PC-3 (cell line): ENCODE measurements at regions not wholly inside any gene's neighbourhood (a gene's known extent, or its start where the extent isn't known, plus 50 kb on each side); places are given as distances from the start of the nearest gene placed in this dataset.

Experiments used
- ATAC-seq: fragments of 200-7000 bp; cut with Tn5 transposase; 2 replicates; pipeline ENCODE4 v1.9.1; 2020; ENCODE audit warnings: mild to moderate bottlenecking, moderate library complexity
- BruUV-seq: library from RNA; stranded (reverse); fragments of 400-500 nt; replicated peaks from 2 replicates; lab custom pipeline; 2021; lab: Mats Ljungman, UMichigan
- CTCF ChIA-PET: fragments of 300-600 bp; sonication (Branson Sonifier 250); formaldehyde crosslinking; loops from one replicate; lab custom pipeline; 2022; ENCODE audit warnings: antibody characterized with exemption; lab: Charles Lee
- POLR2A ChIA-PET: fragments of 300-600 bp; sonication (Branson Sonifier 250); formaldehyde crosslinking; loops from one replicate; lab custom pipeline; 2022; ENCODE audit warnings: antibody characterized with exemption; ENCODE audit not compliant: unreplicated experiment; lab: Charles Lee
- DNase-seq: peaks from one replicate; pipeline ENCODE4 v3.0.0-alpha.2; 2015
- H2AFZ ChIP-seq: fragments of 300-600 bp; sonication (generic); 2 replicates; pipeline ENCODE4 v1.6.0; 2016; ENCODE audit warnings: antibody characterized with exemption, low read length
- H3F3A ChIP-seq: fragments of 300-600 bp; sonication (generic); one replicate; pipeline ENCODE4 v1.6.0; 2017; ENCODE audit warnings: antibody characterized with exemption, low read length, control low read depth, mild to moderate bottlenecking; ENCODE audit not compliant: unreplicated experiment
- H3K27ac ChIP-seq: fragments of 300-600 bp; sonication (generic); 2 replicates; pipeline ENCODE4 v1.5.1; 2016; ENCODE audit warnings: mild to moderate bottlenecking, low read length
- H3K27me3 ChIP-seq: fragments of 300-600 bp; sonication (generic); 2 replicates; pipeline ENCODE4 v1.6.1; 2016; ENCODE audit warnings: low read length, mixed read lengths
- H3K36me3 ChIP-seq: fragments of 300-600 bp; sonication (generic); 2 replicates; pipeline ENCODE4 v1.6.1; 2016; ENCODE audit warnings: low read depth, mixed run types, low read length, mixed read lengths
- H3K4me1 ChIP-seq: fragments of 300-600 bp; sonication (generic); 2 replicates; pipeline ENCODE4 v1.5.1; 2016; ENCODE audit warnings: low read length; ENCODE audit not compliant: insufficient read depth
- H3K4me2 ChIP-seq: fragments of 300-600 bp; sonication (generic); 2 replicates; pipeline ENCODE4 v1.6.0; 2016; ENCODE audit warnings: low read length
- H3K4me3 ChIP-seq: fragments of 300-600 bp; sonication (generic); 2 replicates; pipeline ENCODE4 v1.5.1; 2016; ENCODE audit warnings: mild to moderate bottlenecking, low read length, mixed read lengths
- H3K79me2 ChIP-seq: fragments of 300-600 bp; sonication (generic); 2 replicates; pipeline ENCODE4 v1.6.1; 2017; ENCODE audit warnings: low read length, mixed read lengths
- H3K9ac ChIP-seq: fragments of 300-600 bp; sonication (generic); 2 replicates; pipeline ENCODE4 v1.6.0; 2016; ENCODE audit warnings: mild to moderate bottlenecking, low read length
- H3K9me2 ChIP-seq: fragments of 300-600 bp; sonication (generic); replicated peaks from 2 replicates; pipeline ENCODE4 v1.6.1; 2016; ENCODE audit warnings: mixed run types, low read length, mixed read lengths
- H3K9me3 ChIP-seq: fragments of 300-600 bp; sonication (generic); 2 replicates; pipeline ENCODE4 v1.6.1; 2016; ENCODE audit warnings: low read length, mixed read lengths
- H4K20me1 ChIP-seq: fragments of 300-600 bp; sonication (generic); 2 replicates; pipeline ENCODE4 v1.6.1; 2016; ENCODE audit warnings: low read length, mixed read lengths
- CTCF ChIP-seq: fragments of 300-600 bp; sonication (generic); conservative IDR thresholded peaks from 2 replicates; pipeline ENCODE4 v1.5.1; 2017; ENCODE audit warnings: antibody characterized with exemption, low read depth, mild to moderate bottlenecking, low read length
- EZH2 ChIP-seq: fragments of 300-600 bp; sonication (generic); IDR thresholded peaks from one replicate; pipeline ENCODE4 v1.6.1; 2017; ENCODE audit warnings: antibody characterized with exemption, mild to moderate bottlenecking, low read length; ENCODE audit not compliant: unreplicated experiment
- EZH2phosphoT487 ChIP-seq: fragments of 300-600 bp; sonication (generic); IDR thresholded peaks from 2 replicates; pipeline ENCODE4 v1.6.1; 2018; ENCODE audit warnings: mild to moderate bottlenecking, antibody characterized with exemption, low read length, borderline replicate concordance
- intact Hi-C: fragments of 100-400 bp; cut with micrococcal nuclease; formaldehyde crosslinking; loops from 2 replicates; pipeline ENCODE4 v1.9.0; 2023

GRCh38 chr7:15906436-15906835 is 220.0 kb upstream of the MEOX2 start:
- Histone ChIP-seq H3K27ac (no peak overlapping the region), H3K9me3 (no peaks in the 10 kb centered on the region), H2AFZ (no peak overlapping the region), H3F3A (no peaks in the 10 kb centered on the region), H3K9me2 (no peaks in the 10 kb centered on the region), H3K36me3 (no peaks in the 10 kb centered on the region), H3K79me2 (no peaks in the 10 kb centered on the region), H3K27me3 (no peaks in the 10 kb centered on the region), H3K4me3 (no peak overlapping the region), H3K4me1 (no peaks in the 10 kb centered on the region), H3K9ac (no peak overlapping the region), H3K4me2 (no peak overlapping the region), H4K20me1 (no peaks in the 10 kb centered on the region)
- CTCF ChIA-PET, result no interaction called here
- intact Hi-C loops, result no loop called here
- no peak for ATAC-seq
- DNase-seq, result no peak
- BruUV-seq, result no TSS peak
- POLR2A ChIA-PET, result no interaction called here
- no peak for TF ChIP-seq CTCF
- no peak for TF ChIP-seq EZH2phosphoT487
- TF ChIP-seq EZH2, result no peak

DNA sequence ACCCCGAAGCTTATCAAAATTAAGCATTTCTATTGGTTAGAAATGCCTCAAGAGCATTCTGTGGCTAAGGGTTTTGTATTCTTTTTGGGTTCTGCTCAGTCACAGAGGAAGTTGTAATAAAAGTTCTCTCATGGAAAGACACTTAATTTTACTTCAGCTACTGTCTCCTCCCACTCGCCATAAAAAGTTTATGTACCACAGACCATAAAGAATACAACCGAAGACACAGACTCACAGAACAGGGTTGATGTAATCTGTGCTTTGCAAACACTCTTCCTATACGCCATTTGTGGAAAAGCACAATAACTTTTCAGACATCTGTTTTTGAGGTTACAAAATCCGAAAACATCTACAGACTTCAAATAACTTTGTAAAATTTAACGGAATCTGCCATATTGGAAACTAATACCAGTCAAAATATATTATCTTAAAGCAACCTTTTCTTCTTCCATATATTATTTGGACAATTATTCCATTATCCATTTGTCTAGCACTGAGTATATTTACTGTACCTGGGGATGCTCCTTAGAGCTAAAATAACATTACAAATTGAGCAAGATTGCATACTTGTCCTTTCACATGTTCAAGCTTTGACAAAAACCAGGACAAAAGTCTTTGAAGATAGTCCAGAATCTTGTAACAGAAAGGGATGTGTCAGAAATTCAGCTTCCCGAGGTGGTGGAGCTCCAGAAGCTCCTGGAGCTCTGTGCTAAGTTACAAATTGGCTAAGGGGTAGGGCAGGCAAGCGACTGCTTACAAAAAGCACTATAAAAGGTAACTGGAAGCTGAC is 219.0 kb upstream of the MEOX2 start:
- ChIA-PET CTCF (interaction anchor here (0.6 kb wide), 1 partner anchor 154 kb away, joined by 4 read pairs; no protein-coding TSS in a partner anchor), POLR2A (no interaction called here)
- H3K27ac ChIP-seq, result no peak overlapping the region
- no peak overlapping the region for H3K4me3 ChIP-seq
- H2AFZ ChIP-seq, result no peak overlapping the region
- H3K27me3 ChIP-seq, result no peaks in the 10 kb centered on the region
- no peak for TF ChIP-seq EZH2
- no peak for TF ChIP-seq EZH2phosphoT487
- no peak for TF ChIP-seq CTCF
- no peaks in the 10 kb centered on the region for H3K9me2 ChIP-seq
- intact Hi-C loops, result no loop called here
- no peaks in the 10 kb centered on the region for H3K4me1 ChIP-seq
- no peaks in the 10 kb centered on the region for H4K20me1 ChIP-seq
- DNase-seq (no peak), ATAC-seq (no peak)
- BruUV-seq, result no TSS peak
- no peaks in the 10 kb centered on the region for H3F3A ChIP-seq
- H3K9ac ChIP-seq, result no peak overlapping the region
- H3K79me2 ChIP-seq, result no peaks in the 10 kb centered on the region
- no peak overlapping the region for H3K4me2 ChIP-seq
- no peaks in the 10 kb centered on the region for H3K9me3 ChIP-seq
- H3K36me3 ChIP-seq, result no peaks in the 10 kb centered on the region
